Left lobe of liver (tissue), 2 donors: ENCODE measurements at regions not wholly inside any gene's neighbourhood (a gene's known extent, or its start where the extent isn't known, plus 50 kb on each side); places are given as distances from the start of the nearest gene placed in this dataset.

Source experiments
- ATAC-seq: fragments of 200-7000 bp; cut with Tn5 transposase; one replicate; pipeline ENCODE4 v1.9.1; 2020; ENCODE audit warnings: mild to moderate bottlenecking, moderate library complexity
- DNase-seq: peaks from one replicate; pipeline ENCODE4 v3.0.0-alpha.2; 2020; ENCODE audit warnings: low spot score
- donor health status: DM: no; HTN: no; CAD: no; lungs with moderate emphysema.
- donor health status: DM: no; HTN: yes; CAD: no.

- DNase-seq (no peak), ATAC-seq (no peak)
Observed at GRCh38 chrX:17206584-17206983, 168.4 kb upstream of the NHS start.

GRCh38 chrX:17214962-17215361 is 160.0 kb upstream of the NHS start:
- ATAC-seq (no peak), DNase-seq (no peak)

GRCh38 chrX:17226736-17227135 is 148.3 kb upstream of the NHS start:
- DNase-seq (no peak), ATAC-seq (no peak)

- DNase-seq (no peak), ATAC-seq (no peak)
Observed at GRCh38 chrX:17237146-17237545, 137.9 kb upstream of the NHS start.

DNA sequence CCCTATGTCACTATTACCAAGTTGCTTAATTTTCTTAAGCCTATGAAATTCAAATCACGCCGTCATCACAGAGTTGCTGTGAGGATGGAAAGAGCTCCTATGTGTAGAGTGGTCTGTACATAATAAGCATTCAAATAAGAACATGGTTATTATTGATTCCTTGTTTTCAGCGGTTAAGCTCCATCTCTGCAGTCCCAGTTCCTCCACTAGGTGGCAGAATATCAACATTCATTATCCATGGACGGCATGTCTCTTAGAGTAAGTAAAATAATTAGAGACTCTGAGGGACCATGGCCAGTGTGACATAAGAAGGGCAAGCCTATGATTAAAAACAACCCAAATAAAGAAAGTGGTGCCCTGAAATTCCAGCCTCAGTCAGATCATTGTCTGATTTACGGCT is 132.5 kb upstream of the NHS start:
- DNase-seq (no peak), ATAC-seq (peak; percentile 78)

- ATAC-seq (no peak), DNase-seq (no peak)
Observed at GRCh38 chrX:17247144-17247543, 127.9 kb upstream of the NHS start.

DNA sequence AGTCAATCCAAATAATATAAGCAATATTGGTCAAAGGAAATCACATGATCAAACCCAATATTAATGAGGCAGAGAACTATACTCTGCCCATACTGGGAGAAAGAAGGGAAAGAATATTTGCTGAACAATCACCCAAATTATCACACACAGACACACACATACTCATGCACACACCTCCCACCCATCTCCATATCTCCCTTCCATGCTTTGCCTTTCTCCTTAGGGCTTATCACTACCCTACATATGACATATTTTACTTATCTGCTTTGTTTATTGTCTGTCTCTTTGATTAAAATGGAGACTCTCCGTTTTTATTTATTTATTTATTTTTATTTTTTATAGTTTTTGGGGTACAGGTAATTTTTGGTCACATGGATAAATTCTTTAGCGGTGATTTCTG is 112.9 kb upstream of the NHS start:
- no peak for ATAC-seq
- no peak for DNase-seq

DNA sequence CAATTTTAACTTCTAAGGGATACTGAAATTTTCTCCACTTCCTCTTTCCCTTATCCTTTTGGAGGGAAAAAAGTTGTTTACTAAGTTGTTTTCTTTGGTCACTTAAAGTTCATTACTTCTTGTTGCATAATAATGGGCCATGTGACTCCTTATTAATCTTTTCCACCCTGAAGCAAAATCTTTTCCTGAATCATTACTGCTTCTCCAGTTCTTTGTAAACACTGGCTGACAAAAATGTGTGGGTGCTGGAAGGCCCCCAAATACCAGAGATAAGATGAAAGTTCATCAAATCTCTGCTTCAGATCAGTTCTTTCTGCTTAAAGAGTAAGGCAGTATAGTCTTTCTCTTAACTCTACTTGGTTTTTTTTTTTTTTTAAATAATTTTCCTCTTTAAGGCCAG is 108.9 kb upstream of the NHS start:
- no peak for DNase-seq
- no peak for ATAC-seq

DNA sequence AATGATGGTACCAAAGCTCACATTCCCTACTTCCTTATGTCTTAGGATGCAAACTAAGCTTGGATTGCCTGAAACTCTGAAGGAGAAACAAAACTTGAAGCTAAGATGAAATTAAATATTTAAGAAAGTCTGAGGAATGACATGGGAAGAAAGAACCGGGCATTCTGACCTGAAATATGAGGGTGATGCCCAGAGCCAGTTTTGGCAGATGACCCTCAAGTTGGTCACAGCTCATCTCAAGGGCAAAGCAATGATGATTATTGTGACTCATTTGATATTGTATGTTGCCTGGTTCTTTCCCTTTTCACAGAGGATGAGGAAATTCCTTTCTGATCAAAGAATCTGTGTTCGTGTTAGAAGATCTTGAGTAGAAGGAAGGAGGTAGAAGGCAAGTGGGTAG is 96.0 kb upstream of the NHS start:
- ATAC-seq (no peak), DNase-seq (no peak)

DNA sequence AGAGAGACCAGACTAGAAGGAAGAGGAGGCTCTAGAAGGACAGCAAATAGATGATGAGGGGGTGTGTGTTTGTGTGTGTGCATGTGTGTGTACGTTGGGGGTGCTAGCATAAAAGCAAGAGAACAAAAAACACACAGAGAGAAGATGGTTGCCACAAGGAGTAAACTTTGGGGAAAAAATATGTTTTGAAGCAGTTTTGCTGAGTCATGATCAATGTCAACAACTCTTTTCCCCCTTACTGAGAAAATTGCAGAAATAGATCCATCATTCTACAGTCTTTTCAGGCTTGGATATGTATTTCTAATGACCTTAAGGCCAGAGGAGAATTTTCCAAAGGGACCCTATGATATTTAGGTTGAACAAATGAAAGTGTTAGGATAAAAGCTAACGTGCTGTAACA is 89.0 kb upstream of the NHS start:
- DNase-seq (no peak), ATAC-seq (no peak)

- DNase-seq (no peak), ATAC-seq (no peak)
Observed at GRCh38 chrX:17291171-17291900, 83.7 kb upstream of the NHS start.

GRCh38 chrX:17292111-17292527 is 82.9 kb upstream of the NHS start:
- DNase-seq (no peak), ATAC-seq (no peak)

GRCh38 chrX:17294561-17294960 is 80.4 kb upstream of the NHS start:
- DNase-seq (no peak), ATAC-seq (no peak)

GRCh38 chrX:17295791-17296190 is 79.2 kb upstream of the NHS start:
- ATAC-seq (no peak), DNase-seq (no peak)

DNA sequence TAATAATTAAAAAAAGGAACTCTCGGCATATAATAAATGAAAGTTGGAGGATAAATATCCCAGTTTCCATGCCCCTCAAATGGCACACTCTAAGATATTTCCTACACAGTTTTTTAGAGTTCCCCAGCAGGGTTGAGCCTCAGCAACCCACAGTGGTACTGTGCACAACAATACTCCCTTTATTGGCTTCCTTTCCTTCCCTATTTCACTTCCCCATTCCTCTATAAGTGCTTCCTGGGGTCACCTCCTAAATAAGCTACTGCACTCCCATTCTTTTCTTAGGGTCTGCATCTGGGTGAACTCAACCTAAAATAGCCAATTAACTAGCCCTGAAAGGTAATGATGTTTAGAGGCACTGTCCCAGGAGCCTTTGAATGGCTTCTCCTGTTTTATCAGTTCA is 76.4 kb upstream of the NHS start:
- DNase-seq (no peak), ATAC-seq (no peak)

DNA sequence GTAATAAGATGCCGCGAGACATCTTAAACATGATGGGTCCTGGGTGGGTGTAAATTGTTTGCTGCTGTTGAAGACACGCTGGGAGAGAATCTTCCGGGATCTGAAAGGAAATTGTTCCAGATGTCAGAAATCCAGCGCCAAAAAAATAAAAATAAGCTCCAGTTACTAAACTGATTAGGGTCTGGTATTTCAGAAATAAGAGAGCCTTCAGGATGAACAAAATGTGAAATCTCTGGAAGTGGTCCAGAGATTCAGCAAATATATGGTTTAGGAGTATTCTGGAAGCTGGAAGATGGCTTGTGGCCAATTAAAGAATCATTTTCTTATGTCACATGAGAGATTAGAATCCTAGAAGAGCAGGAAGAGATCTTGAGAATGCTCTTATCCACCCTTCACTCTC is 75.8 kb upstream of the NHS start:
- ATAC-seq (no peak), DNase-seq (no peak)

DNA sequence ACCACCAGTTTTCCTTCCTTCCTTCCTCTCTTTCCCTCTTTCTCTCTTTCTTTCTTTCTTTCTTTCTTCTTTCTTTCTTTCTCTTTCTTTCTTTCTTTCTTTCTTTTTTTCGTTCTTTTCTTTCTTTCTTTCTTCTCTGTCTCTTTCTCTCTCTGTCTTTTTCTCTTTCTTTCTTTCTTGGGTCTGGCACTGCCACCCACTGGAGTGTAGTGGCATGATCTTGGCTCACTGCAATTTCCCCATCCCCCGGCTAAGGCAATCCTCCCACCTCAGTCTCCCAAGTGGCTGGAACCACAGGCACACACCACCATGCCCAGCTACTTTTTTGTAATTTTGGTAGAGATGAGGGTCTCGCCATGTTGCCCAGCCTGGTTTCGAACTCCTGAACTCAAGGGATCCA is 51.6 kb upstream of the NHS start:
- ATAC-seq (no peak), DNase-seq (no peak)
